SU-DHL-6 (cell line): ENCODE measurements at regions not wholly inside any gene's neighbourhood (a gene's known extent, or its start where the extent isn't known, plus 50 kb on each side); places are given as distances from the start of the nearest gene placed in this dataset.

Experiments
- H2AFZ ChIP-seq: fragments of 200-600 bp; sonication (generic); 2 replicates; pipeline ENCODE4 v1.6.1; 2014; ENCODE audit warnings: low read depth, mild to moderate bottlenecking, moderate library complexity, mixed read lengths, antibody characterized with exemption, low read length; ENCODE audit not compliant: severe bottlenecking
- H3F3A ChIP-seq: fragments of 200-600 bp; shearing (Covaris generic); 2 replicates; pipeline ENCODE4 v1.6.0; 2016; ENCODE audit warnings: antibody characterized with exemption, mild to moderate bottlenecking; ENCODE audit not compliant: insufficient read depth
- H3K27ac ChIP-seq: fragments of 200-600 bp; sonication (generic); 2 replicates; pipeline ENCODE4 v1.5.1; 2016; ENCODE audit warnings: low read depth, mild to moderate bottlenecking, low read length, moderate library complexity, mixed read lengths
- H3K27me3 ChIP-seq: fragments of 200-600 bp; sonication (generic), shearing (Covaris generic); 2 replicates; pipeline ENCODE4 v1.6.0; 2014; ENCODE audit warnings: mild to moderate bottlenecking, low read length
- H3K36me3 ChIP-seq: fragments of 200-600 bp; sonication (generic); 2 replicates; pipeline ENCODE4 v1.6.1; 2014; ENCODE audit warnings: mild to moderate bottlenecking, low read length, mixed read lengths
- H3K4me2 ChIP-seq: fragments of 300-600, 200-600 bp; shearing (Covaris generic), sonication (generic); 2 replicates; pipeline ENCODE4 v1.6.0; 2014; ENCODE audit warnings: low read length, low read depth, mild to moderate bottlenecking; ENCODE audit not compliant: poor library complexity, severe bottlenecking
- H3K4me3 ChIP-seq: fragments of 200-600 bp; sonication (generic); 2 replicates; pipeline ENCODE4 v1.5.1; 2014; ENCODE audit warnings: antibody characterized with exemption, low read length, mild to moderate bottlenecking, mixed read lengths; ENCODE audit not compliant: insufficient read depth, poor library complexity, severe bottlenecking
- H3K79me2 ChIP-seq: fragments of 200-600 bp; sonication (generic); 2 replicates; pipeline ENCODE4 v1.6.1; 2014; ENCODE audit warnings: mild to moderate bottlenecking, low read length, moderate library complexity; ENCODE audit not compliant: insufficient read depth
- H3K9ac ChIP-seq: fragments of 200-600 bp; sonication (generic); 2 replicates; pipeline ENCODE4 v1.7.0; 2014; ENCODE audit warnings: mild to moderate bottlenecking, low read length
- H3K9me2 ChIP-seq: fragments of 200-600 bp; sonication (generic); replicated peaks from 2 replicates; pipeline ENCODE4 v1.6.1; 2014; ENCODE audit warnings: low read length; ENCODE audit not compliant: insufficient read depth
- H3K9me3 ChIP-seq: fragments of 200-600 bp; sonication (generic); 2 replicates; pipeline ENCODE4 v1.6.1; 2014; ENCODE audit warnings: low read length, mixed read lengths; ENCODE audit not compliant: insufficient read depth
- H4K20me1 ChIP-seq: fragments of 200-600 bp; sonication (generic); 2 replicates; pipeline ENCODE4 v1.6.1; 2014; ENCODE audit warnings: low read depth, mild to moderate bottlenecking, antibody characterized with exemption, low read length, moderate library complexity, mixed read lengths
- CTCF ChIP-seq: fragments of 200-600 bp; sonication (generic); IDR thresholded peaks from one replicate; pipeline ENCODE4 v1.5.1; 2017; ENCODE audit warnings: antibody characterized with exemption, mild to moderate bottlenecking, low read length, moderate library complexity; ENCODE audit not compliant: insufficient read depth, poor library complexity, severe bottlenecking
- EZH2phosphoT487 ChIP-seq: fragments of 200-600 bp; sonication (generic), shearing (Covaris generic); conservative IDR thresholded peaks from 2 replicates; pipeline ENCODE4 v1.6.1; 2018; ENCODE audit warnings: mild to moderate bottlenecking, antibody characterized with exemption, low read length, moderate library complexity, mixed read lengths

- no peak overlapping the region for H3K4me3 ChIP-seq
These were observed 227.8 kb downstream of the ACKR3 start for GRCh38 chr2:236797411-236797810.

GRCh38 chr2:236798491-236798890 is 228.9 kb downstream of the ACKR3 start:
- H3K9me2 ChIP-seq = no peaks in the 10 kb centered on the region
- no peaks in the 10 kb centered on the region for H3K27me3 ChIP-seq
- no peak overlapping the region for H3K4me2 ChIP-seq
- no peak overlapping the region for H2AFZ ChIP-seq
- TF ChIP-seq EZH2phosphoT487 (no peak), CTCF (no peak)
- no peaks in the 10 kb centered on the region for H3K9me3 ChIP-seq
- H3K79me2 ChIP-seq = no peaks in the 10 kb centered on the region
- H3K9ac ChIP-seq = no peak overlapping the region
- no peaks in the 10 kb centered on the region for H4K20me1 ChIP-seq
- no peak overlapping the region for H3K4me3 ChIP-seq
- no peak overlapping the region for H3K27ac ChIP-seq
- no peaks in the 10 kb centered on the region for H3K36me3 ChIP-seq
- H3F3A ChIP-seq = no peaks in the 10 kb centered on the region

More at GRCh38 chr2:236797411-236797810, 227.8 kb downstream of the ACKR3 start:
- H3K27me3 ChIP-seq = no peaks in the 10 kb centered on the region
- H3K9me2 ChIP-seq = no peaks in the 10 kb centered on the region
- no peak overlapping the region for H2AFZ ChIP-seq
- H3K79me2 ChIP-seq = no peaks in the 10 kb centered on the region
- H3K27ac ChIP-seq = no peak overlapping the region
- H3K9me3 ChIP-seq = no peaks in the 10 kb centered on the region
- no peak overlapping the region for H3K9ac ChIP-seq
- no peak overlapping the region for H3K4me2 ChIP-seq
- no peaks in the 10 kb centered on the region for H3K36me3 ChIP-seq
- no peaks in the 10 kb centered on the region for H3F3A ChIP-seq
- TF ChIP-seq CTCF (no peak), EZH2phosphoT487 (no peak)
- H4K20me1 ChIP-seq = no peaks in the 10 kb centered on the region

- no peaks in the 10 kb centered on the region for H3K36me3 ChIP-seq
- no peak overlapping the region for H3K9ac ChIP-seq
- no peak for TF ChIP-seq CTCF
- no peak for TF ChIP-seq EZH2phosphoT487
- no peaks in the 10 kb centered on the region for H3K79me2 ChIP-seq
- no peaks in the 10 kb centered on the region for H3K27me3 ChIP-seq
- H3K27ac ChIP-seq = no peak overlapping the region
- H4K20me1 ChIP-seq = no peaks in the 10 kb centered on the region
- H3K9me3 ChIP-seq = no peaks in the 10 kb centered on the region
- H3K4me2 ChIP-seq = no peak overlapping the region
- no peaks in the 10 kb centered on the region for H3F3A ChIP-seq
- no peaks in the 10 kb centered on the region for H3K9me2 ChIP-seq
- H3K4me3 ChIP-seq = no peak overlapping the region
- H2AFZ ChIP-seq = no peak overlapping the region
These were observed 229.9 kb downstream of the ACKR3 start for GRCh38 chr2:236799391-236800026.
